Trophoblast cell (in vitro differentiated cells and primary cell): ENCODE measurements at regions not wholly inside any gene's neighbourhood (a gene's known extent, or its start where the extent isn't known, plus 50 kb on each side); places are given as distances from the start of the nearest gene placed in this dataset.
A peak's percentile ranks its signal among the peaks of the same experiment; 100 is the strongest.
"Not testable (repeated sequence)": the region's sequence is repeated elsewhere in the genome, so short reads cannot be mapped to it uniquely, and the experiment has no call there.

ENCODE experiments used
- DNase-seq, 2 donors: peaks; one replicate each; pipeline ENCODE4 v3.0.0-alpha.2; 2016
- H2AFZ ChIP-seq: 2 replicates; pipeline ENCODE4 v1.6.1; 2013; ENCODE audit warnings: low read length, moderate library complexity, mild to moderate bottlenecking; ENCODE audit not compliant: insufficient read depth, poor library complexity
- H2AK5ac ChIP-seq: 2 replicates; pipeline ENCODE4 v1.6.1; 2013; ENCODE audit warnings: mild to moderate bottlenecking, low read length
- H2BK120ac ChIP-seq: 2 replicates; pipeline ENCODE4 v1.6.1; 2013; ENCODE audit warnings: low read length, mild to moderate bottlenecking, moderate library complexity; ENCODE audit not compliant: insufficient read depth, poor library complexity
- H2BK12ac ChIP-seq: 2 replicates; pipeline ENCODE4 v1.6.1; 2013; ENCODE audit warnings: mild to moderate bottlenecking, low read length, moderate library complexity
- H2BK5ac ChIP-seq: 2 replicates; pipeline ENCODE4 v1.6.1; 2013; ENCODE audit warnings: low read length, low read depth, moderate library complexity, mild to moderate bottlenecking; ENCODE audit not compliant: poor library complexity
- H3K14ac ChIP-seq: 2 replicates; pipeline ENCODE4 v1.6.1; 2013; ENCODE audit warnings: mild to moderate bottlenecking, low read length
- H3K18ac ChIP-seq: 2 replicates; pipeline ENCODE4 v1.6.1; 2013; ENCODE audit warnings: mild to moderate bottlenecking, low read length
- H3K23ac ChIP-seq: 2 replicates; pipeline ENCODE4 v1.6.1; 2013; ENCODE audit warnings: low read length
- H3K27ac ChIP-seq: 2 replicates; pipeline ENCODE4 v1.5.1; 2013; ENCODE audit warnings: low read depth, mild to moderate bottlenecking, inconsistent platforms, low read length, moderate library complexity
- H3K27me3 ChIP-seq: 2 replicates; pipeline ENCODE4 v1.6.1; 2013; ENCODE audit warnings: inconsistent platforms, mild to moderate bottlenecking, low read length, moderate library complexity; ENCODE audit not compliant: insufficient read depth
- H3K36me3 ChIP-seq, 2 experiments: 1 replicate in 1 of 2; 2 replicates in 1 of 2; pipeline ENCODE4 v1.6.1; 2013; ENCODE audit warnings: low read length in 2 of 2, mild to moderate bottlenecking in 2 of 2, moderate library complexity in 1 of 2; ENCODE audit not compliant: insufficient read depth in 2 of 2, control insufficient read depth in 1 of 2
- H3K4ac ChIP-seq: 2 replicates; pipeline ENCODE4 v1.6.1; 2013; ENCODE audit warnings: low read depth, mild to moderate bottlenecking, low read length, moderate library complexity
- H3K4me1 ChIP-seq, 2 experiments: 1 replicate in 1 of 2; 2 replicates in 1 of 2; pipeline ENCODE4 v1.6.1; 2013; ENCODE audit warnings: low read length in 2 of 2, mild to moderate bottlenecking in 2 of 2, moderate library complexity in 1 of 2; ENCODE audit not compliant: insufficient read depth in 2 of 2, control insufficient read depth in 1 of 2
- H3K4me2 ChIP-seq: 2 replicates; pipeline ENCODE4 v1.6.1; 2013; ENCODE audit warnings: inconsistent platforms, mild to moderate bottlenecking, low read length, moderate library complexity
- H3K4me3 ChIP-seq: 2 replicates; pipeline ENCODE4 v1.5.1; 2013; ENCODE audit warnings: mild to moderate bottlenecking, low read depth, low read length, inconsistent platforms
- H3K79me1 ChIP-seq: one replicate; pipeline ENCODE4 v1.6.1; 2013; ENCODE audit warnings: low read length
- H3K79me2 ChIP-seq: 2 replicates; pipeline ENCODE4 v1.6.1; 2013; ENCODE audit warnings: low read length, mild to moderate bottlenecking; ENCODE audit not compliant: control insufficient read depth, insufficient read depth, poor library complexity
- H3K9ac ChIP-seq: 2 replicates; pipeline ENCODE4 v1.6.1; 2013; ENCODE audit warnings: mild to moderate bottlenecking, low read length
- H3K9me3 ChIP-seq: 2 replicates; pipeline ENCODE4 v1.6.1; 2013; ENCODE audit warnings: low read depth, mild to moderate bottlenecking, control low read depth, inconsistent platforms, low read length; ENCODE audit not compliant: insufficient read depth
- H4K12ac ChIP-seq: 2 replicates; pipeline ENCODE4 v1.6.1; 2013; ENCODE audit warnings: low read depth, mild to moderate bottlenecking, low read length, moderate library complexity
- H4K8ac ChIP-seq: 2 replicates; pipeline ENCODE4 v1.6.1; 2013; ENCODE audit warnings: low read depth, mild to moderate bottlenecking, low read length, moderate library complexity
- H4K91ac ChIP-seq: one replicate; pipeline ENCODE4 v1.6.1; 2013; ENCODE audit warnings: low read depth, mild to moderate bottlenecking, low read length, moderate library complexity
- WGBS: extraction: QIAGEN DNeasy Blood & Tissue Kit; methylation state at CpG from one replicate; pipeline ENCODE4 v1.1.7; 2013; ENCODE audit warnings: missing lambda C conversion rate; ENCODE audit not compliant: insufficient read length, insufficient coverage; ENCODE audit errors: extremely low coverage; 5-methylcytosine and 5-hydroxymethylcytosine counted together

DNA sequence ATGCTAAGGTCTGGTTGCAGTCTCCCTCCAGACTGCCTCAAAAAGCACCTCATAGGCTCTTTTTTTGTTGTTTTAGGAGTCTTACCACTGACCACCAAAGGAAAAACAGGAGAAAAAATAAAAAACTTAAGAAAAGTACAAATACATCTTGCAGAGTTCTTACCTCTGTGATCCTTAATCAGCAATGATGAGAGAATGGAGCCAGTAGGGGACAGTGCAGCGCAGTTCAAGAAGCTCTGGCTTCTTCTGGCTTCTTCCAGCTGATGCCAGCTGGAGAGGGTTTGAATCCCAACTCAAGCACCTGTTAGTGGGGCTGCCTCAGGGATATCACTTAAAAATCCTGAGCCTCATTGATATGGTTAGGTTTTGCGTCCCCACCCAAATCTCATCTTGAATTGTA, 223.3 kb upstream of the ISX start:
- peak overlapping the region; percentile 95 for H4K91ac ChIP-seq
- no peak overlapping the region for H3K4me3 ChIP-seq
- no peak overlapping the region for H2AFZ ChIP-seq
- peaks cover 2% of the 10 kb centered on the region for H3K79me2 ChIP-seq
- peaks cover 43% of the 10 kb centered on the region for H3K79me1 ChIP-seq
- no peak for DNase-seq
- H3K9ac ChIP-seq, result peak overlapping the region; percentile 72
- H3K4me1 ChIP-seq, result peaks cover 4 to 9% of the 10 kb centered on the region in 2 experiments
- H4K8ac ChIP-seq, result peak overlapping the region; percentile 32
- peak overlapping the region; percentile 23 for H4K12ac ChIP-seq
- WGBS, result no CpG with 5 or more reads among the region's 2 CpGs
- peak overlapping the region; percentile 57 for H3K14ac ChIP-seq
- no peak overlapping the region for H3K18ac ChIP-seq
- H3K4ac ChIP-seq, result peak overlapping the region; percentile 30
- peak overlapping the region; percentile 82 for H2BK120ac ChIP-seq
- no peaks in the 10 kb centered on the region for H3K27me3 ChIP-seq
- H2BK12ac ChIP-seq, result peak overlapping the region; percentile 66
- H3K9me3 ChIP-seq, result peaks cover 2% of the 10 kb centered on the region
- H3K4me2 ChIP-seq, result peak overlapping the region; percentile 45
- H3K36me3 ChIP-seq, result peaks cover 0 to 3% of the 10 kb centered on the region in 2 experiments
- H2BK5ac ChIP-seq, result peak overlapping the region; percentile 83
- peak overlapping the region; percentile 100 for H3K27ac ChIP-seq
- no peak overlapping the region for H3K23ac ChIP-seq
- peak overlapping the region; percentile 29 for H2AK5ac ChIP-seq

DNA sequence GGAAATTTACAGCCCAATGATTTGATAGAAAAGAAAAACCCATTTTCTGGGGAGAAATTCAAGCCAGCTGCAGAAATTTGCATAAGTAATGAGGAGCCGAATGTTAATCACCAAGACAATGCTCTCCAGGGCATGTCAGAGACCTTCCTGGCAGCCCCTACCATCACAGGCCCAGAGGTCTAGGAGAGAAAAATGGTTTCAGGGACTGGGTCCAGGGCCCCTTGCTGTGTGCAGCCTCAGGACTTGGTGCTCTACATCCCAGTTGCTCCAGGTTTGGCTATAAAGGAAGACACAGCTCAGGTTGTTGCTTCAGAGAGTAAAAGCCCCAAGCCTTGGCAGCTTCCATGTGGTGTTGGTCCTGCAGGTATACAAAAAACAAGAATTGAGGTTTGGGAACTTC, 222.2 kb upstream of the ISX start:
- H2BK120ac ChIP-seq, result peak overlapping the region; percentile 78
- peak overlapping the region; percentile 33 for H4K8ac ChIP-seq
- H3K9ac ChIP-seq, H3K79me2 ChIP-seq, DNase-seq, H3K4me2 ChIP-seq, H3K4me3 ChIP-seq, H2AFZ ChIP-seq, H3K27me3 ChIP-seq, H3K36me3 ChIP-seq, H4K12ac ChIP-seq, H3K4me1 ChIP-seq, H3K23ac ChIP-seq, H3K9me3 ChIP-seq: not testable (repeated sequence)
- H3K14ac ChIP-seq, result peak overlapping the region; percentile 80
- no CpG with 5 or more reads among the region's 1 CpG for WGBS
- H3K4ac ChIP-seq, result peak overlapping the region; percentile 98
- peak overlapping the region; percentile 31 for H3K18ac ChIP-seq
- H3K27ac ChIP-seq, result peak overlapping the region; percentile 36
- H2BK5ac ChIP-seq, result peak overlapping the region; percentile 98
- H2BK12ac ChIP-seq, result peak overlapping the region; percentile 84
- H4K91ac ChIP-seq, result peak overlapping the region; percentile 99
- peak overlapping the region; percentile 72 for H2AK5ac ChIP-seq
- peaks cover 41% of the 10 kb centered on the region for H3K79me1 ChIP-seq

DNA sequence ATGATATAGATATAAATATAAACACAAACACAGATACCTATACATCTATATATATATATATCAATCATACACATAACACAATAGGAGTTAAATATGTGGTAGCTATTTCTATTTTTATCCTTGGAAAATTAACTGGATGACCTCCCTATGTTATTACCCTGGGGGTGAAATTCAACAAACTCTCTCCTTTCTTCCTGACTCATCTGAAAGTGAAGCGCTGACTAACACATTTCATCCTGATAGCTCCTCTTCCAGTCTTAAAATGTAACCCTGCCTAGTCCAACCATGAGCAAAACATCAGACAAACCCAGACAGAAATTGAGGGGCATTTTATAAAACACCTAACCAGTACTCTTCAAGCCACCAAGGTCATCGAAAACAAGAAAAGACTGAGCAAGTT, 220.6 kb upstream of the ISX start:
- H3K4me3 ChIP-seq, result no peak overlapping the region
- peaks cover 8 to 12% of the 10 kb centered on the region in 2 experiments for H3K4me1 ChIP-seq
- no peak overlapping the region for H2BK12ac ChIP-seq

DNA sequence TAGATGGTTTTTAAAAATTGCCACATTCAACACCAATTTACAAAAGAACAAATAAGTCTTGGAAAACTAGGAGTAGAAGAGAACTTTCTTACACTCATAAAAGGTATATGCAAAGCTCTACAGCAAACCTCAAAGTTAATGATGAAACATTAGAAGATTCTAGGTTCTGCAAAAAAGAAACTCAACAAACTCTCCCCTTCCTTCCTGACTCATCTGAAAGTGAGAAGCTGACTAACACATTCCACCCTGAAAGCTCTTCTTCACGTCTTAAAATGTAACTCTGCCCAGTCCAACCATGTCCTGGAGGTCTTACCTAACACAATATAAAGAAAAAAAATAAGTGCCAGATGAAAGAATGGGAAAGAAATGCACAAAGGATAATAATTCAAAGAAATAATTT, 218.9 kb upstream of the ISX start:
- DNase-seq, result no peak
- Histone ChIP-seq H3K4ac (no peak overlapping the region), H4K12ac (no peak overlapping the region), H2BK12ac (no peak overlapping the region), H3K18ac (no peak overlapping the region), H2AFZ (no peak overlapping the region), H3K9ac (no peak overlapping the region), H3K4me2 (no peak overlapping the region), H4K8ac (no peak overlapping the region), H3K27me3 (no peaks in the 10 kb centered on the region), H2BK5ac (no peak overlapping the region), H3K79me2 (peaks cover 5% of the 10 kb centered on the region), H3K36me3 (peaks cover 0 to 3% of the 10 kb centered on the region in 2 experiments), H3K9me3 (peaks cover 2% of the 10 kb centered on the region), H3K14ac (no peak overlapping the region), H3K4me3 (no peak overlapping the region), H4K91ac (no peak overlapping the region), H2AK5ac (no peak overlapping the region), H3K23ac (no peak overlapping the region), H3K4me1 (peaks cover 8 to 12% of the 10 kb centered on the region in 2 experiments), H3K79me1 (peaks cover 46% of the 10 kb centered on the region), H2BK120ac (no peak overlapping the region), H3K27ac (peak overlapping the region; percentile 49)
- no CpG with 5 or more reads among the region's 1 CpG for WGBS

More for the DNA sequence above, 220.6 kb upstream of the ISX start:
- Histone ChIP-seq H3K9ac (no peak overlapping the region), H2BK120ac (no peak overlapping the region), H3K14ac (no peak overlapping the region), H4K91ac (no peak overlapping the region), H3K27me3 (no peaks in the 10 kb centered on the region), H4K12ac (no peak overlapping the region), H3K79me2 (peaks cover 5% of the 10 kb centered on the region), H3K9me3 (peaks cover 2% of the 10 kb centered on the region), H3K4me2 (no peak overlapping the region), H3K23ac (no peak overlapping the region), H3K18ac (no peak overlapping the region), H2AK5ac (no peak overlapping the region), H3K36me3 (peaks cover 0 to 3% of the 10 kb centered on the region in 2 experiments), H3K27ac (peak overlapping the region; percentile 93), H2AFZ (no peak overlapping the region), H4K8ac (no peak overlapping the region), H3K4ac (no peak overlapping the region), H3K79me1 (peaks cover 42% of the 10 kb centered on the region), H2BK5ac (peak overlapping the region; percentile 6)
- no CpG with 5 or more reads among the region's 2 CpGs for WGBS
- no peak for DNase-seq
